Ammon's horn (tissue), 1 donor: ENCODE measurements at regions not wholly inside any gene's neighbourhood (a gene's known extent, or its start where the extent isn't known, plus 50 kb on each side); places are given as distances from the start of the nearest gene placed in this dataset.
"Not testable (repeated sequence)": the region's sequence is repeated elsewhere in the genome, so short reads cannot be mapped to it uniquely, and the experiment has no call there.

Experiments used
- DNase-seq: peaks from one replicate; pipeline ENCODE4 v3.0.0-alpha.2; 2016; ENCODE audit warnings: low spot score

DNA sequence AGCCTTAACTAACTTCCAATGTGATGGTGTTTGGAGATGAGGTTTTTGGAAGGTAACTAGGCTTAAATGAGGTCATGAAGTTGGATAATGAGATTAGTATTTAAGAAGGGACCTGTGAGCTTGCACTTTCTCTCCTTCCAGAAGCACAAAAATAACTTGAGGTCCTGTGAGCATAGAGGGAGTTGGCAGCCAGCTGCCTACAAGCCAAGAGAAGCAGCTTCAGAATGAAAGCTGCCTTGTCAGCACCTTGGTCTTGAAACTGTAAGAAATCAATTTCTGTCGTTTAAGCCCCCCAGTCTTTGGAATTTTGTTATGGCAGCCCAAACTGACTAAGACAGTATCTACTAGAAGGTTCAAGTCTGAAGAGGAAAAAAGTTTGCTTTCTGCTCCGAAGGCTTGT lies 280.2 kb upstream of the GALNTL6 start:
- DNase-seq: no peak

DNA sequence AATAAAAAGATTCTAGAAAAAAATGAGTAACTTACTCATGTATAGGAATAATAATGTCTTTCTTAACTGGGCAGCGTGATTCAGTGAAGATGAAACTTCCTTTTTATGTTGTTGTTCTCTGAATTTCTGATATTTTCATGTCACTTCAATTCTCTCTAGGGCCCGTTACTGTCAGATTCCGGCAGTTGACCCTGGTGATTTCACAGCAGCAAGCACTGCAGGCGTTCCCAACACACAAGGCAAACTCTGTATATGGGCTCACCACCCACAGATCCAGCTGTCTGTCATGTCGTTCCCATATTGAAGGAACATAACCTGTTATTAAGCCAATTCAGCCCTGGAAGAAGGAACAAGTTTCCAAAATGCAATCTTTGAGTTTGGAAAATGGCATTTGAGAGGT lies 288.3 kb upstream of the GALNTL6 start:
- DNase-seq: no peak

DNA sequence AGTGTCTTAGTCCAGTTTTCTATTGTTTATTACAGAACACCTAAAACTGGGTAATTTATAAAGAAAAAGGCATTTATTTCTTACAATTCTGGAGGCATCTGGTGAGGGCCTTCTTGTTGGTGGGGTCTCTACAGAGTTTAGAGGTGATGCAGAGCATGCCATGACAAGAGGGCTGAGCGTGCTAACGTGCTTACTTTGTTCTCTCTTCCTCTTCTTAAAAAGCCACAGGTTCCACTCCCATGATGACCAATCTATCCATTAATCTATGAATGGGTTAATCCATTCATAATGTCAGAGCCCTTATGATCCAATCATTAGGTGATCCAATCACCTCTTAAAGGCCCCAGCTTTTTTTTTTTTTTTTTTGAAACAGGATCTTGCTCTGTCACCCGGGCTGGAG lies 291.5 kb upstream of the GALNTL6 start:
- DNase-seq: no peak

DNA sequence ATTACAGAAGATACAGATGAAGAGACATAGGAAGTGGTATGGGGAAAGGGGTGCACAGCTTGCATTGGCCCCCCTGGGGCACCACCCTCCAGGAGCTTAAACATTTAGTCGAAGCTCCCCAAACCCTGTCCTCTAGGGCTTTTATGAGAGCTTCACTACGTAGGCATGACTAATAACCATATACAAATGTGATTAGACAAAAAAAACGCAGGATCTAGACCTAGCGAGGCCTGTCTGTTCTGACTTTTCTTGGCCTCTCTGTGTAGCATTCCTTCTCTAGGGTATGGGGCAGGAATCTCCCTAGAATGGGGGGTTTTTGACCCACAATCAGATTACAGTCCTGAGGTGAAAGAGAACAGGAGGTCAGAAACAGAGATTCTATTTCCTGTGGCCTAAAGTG lies 293.7 kb upstream of the GALNTL6 start:
- no peak for DNase-seq

DNA sequence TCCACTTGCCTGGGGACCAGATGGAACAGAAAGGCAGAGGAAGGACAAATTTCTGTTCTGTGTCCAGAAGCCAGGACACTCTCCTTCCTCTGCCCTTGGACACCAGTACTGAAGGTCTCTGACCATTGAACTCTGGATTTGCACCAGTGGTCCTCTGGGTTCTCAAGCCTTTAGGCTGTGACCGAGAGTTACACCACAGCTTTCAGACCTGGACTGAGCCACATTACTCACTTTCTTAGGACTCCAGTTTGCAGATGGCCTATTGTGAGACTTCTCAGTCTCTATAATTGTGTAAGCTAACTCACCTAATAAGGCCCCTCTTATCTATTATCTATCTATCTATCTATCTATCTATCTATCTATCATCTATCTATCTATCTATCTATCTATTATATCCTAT lies 295.3 kb upstream of the GALNTL6 start:
- DNase-seq: no peak

DNA sequence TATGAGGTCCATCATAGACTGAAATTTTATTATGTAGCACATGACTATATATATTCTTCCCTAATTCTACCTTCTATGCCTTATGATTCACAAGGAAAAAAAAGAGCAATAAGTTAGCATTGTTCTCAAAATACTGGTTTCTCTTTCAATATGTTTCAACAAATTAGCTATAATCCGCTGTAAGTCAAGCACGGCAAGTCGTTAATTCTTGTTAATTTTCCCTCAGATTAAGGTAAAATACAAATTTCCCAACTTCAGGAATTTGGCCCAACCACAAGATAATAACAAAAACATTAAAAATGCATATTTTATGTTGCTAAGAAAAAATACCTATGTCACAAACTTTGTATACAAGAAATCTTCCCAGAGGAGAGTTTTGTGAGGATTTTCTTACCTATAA lies 296.5 kb upstream of the GALNTL6 start:
- DNase-seq: no peak

DNA sequence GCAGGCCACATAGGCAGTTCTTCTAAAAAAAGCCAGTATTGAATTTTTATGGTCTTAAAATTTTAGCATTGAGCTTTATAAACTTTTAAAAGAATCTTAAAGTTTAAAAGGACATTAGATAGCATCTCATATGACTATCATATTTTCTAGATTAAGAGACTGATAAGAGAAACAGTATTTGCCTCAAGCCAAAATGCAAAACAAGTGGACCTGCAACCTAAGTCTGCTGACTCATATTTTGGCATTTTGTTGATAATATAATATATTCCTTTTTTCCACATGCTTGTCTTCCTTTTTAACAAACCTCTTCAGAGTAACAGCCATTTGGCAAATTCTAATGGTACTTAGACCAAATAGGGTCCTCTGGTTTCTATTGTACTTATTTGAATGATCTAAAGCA lies 328.5 kb upstream of the GALNTL6 start:
- no peak for DNase-seq

DNA sequence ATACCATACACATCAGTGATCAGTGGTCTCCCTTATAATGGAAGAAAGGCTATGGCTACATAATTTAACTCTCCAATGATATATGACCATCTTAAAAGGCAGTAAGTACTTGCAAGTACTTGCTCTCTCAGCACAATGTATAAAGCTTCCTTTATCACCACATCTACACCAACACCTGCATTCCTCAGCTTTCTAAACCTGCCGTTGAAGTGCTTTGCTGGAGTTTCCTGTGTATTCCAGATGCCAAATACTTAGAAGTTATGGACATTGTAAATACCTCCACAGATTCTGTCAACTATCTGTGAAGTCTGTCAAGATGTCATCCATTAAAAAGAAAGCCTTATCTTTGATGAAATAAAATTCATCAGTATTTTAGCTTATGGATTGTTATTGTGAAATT lies 335.0 kb upstream of the GALNTL6 start:
- DNase-seq: no peak

DNA sequence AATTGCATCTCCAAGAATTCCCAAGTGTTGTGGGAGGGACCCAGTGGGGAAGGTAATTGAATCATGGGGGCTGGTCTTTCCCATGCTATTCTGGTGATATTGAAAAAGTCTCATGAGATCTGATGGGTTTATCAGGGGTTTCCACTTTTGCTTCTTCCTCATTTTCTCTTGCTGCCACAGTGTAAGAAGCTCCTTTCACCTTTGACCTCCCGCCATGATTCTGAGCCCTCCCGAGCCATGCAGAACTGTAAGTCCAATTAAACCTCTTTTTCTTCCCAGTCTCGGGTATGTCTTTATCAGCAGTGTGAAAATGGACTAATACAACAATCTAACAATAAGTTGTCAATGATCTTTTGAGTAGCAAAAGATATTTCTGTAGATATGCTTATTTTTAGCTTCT lies 338.1 kb upstream of the GALNTL6 start:
- DNase-seq: not testable (repeated sequence)

DNA sequence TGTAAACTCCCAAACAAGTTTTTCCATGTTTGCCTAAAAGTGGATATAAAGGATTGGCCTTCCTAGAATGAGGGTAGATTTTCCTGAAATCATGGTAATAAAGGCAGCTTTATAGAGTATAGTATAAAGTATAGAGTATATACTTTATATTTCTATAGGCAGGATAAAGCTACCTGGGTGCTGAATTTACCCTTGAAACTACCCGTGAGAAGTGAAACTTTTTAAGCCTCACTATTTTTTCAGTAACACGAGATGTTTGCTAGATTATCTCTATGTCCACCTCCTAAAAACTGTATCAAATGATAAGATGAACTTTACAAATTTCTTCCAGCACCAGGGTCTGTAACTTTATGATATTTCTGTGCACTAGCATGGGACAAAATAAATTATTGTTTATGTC lies 340.0 kb upstream of the GALNTL6 start:
- DNase-seq: no peak

DNA sequence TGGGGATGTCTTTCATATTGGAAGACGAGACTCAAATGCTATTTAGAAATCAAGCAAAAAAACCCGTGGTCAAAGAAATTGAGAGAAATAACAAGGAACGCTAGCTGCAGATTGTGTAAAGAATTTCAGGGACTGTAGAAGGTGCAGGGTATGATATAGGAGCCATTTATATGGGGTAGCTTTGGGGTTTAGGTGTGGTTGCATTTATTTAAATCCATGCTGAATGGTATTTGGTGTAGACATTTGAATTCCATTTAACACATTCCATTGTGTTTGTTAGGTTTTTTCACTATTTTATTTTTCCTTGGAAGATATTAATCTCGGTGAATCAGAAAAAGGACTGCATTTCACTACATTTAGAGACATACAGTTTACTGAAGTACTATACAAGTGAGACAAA lies 341.0 kb upstream of the GALNTL6 start:
- DNase-seq: no peak

DNA sequence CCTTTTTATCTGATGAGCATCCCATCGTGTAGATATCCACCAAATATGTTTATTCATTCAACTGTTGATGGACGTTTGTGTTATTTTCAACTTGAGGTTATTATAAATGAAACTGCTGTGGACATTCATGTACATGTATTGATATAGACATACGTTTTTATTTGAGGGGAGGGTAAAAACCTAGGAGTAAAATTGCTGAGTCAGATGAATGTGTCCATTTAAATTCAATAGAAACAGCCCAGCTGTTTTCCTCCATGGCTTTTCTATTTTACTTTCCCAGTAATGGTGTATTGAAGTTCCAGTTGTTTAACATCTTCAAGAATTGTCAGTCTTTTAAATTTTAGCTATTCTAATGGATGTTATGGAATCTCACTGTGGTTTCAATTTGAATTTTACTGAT lies 348.7 kb upstream of the GALNTL6 start:
- no peak for DNase-seq

DNA sequence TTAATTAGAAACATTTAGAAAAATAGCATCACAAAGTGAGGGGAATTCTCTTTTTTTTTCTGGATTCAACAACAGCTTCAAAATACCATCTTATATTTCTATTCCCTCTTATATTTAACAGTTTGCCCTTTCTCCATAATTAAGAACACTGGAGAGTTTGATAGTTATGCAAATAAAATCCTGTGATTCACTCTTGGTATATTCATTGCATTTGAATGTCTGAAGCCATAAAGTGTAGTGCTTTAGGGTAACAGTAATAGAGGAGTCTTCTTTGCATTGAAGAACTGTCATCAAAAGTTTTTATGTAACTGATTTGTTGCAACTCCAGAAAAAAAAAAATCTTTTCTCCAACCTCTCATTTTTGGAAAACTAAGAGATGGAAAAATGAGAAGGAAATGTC lies 352.0 kb upstream of the GALNTL6 start:
- DNase-seq: no peak

DNA sequence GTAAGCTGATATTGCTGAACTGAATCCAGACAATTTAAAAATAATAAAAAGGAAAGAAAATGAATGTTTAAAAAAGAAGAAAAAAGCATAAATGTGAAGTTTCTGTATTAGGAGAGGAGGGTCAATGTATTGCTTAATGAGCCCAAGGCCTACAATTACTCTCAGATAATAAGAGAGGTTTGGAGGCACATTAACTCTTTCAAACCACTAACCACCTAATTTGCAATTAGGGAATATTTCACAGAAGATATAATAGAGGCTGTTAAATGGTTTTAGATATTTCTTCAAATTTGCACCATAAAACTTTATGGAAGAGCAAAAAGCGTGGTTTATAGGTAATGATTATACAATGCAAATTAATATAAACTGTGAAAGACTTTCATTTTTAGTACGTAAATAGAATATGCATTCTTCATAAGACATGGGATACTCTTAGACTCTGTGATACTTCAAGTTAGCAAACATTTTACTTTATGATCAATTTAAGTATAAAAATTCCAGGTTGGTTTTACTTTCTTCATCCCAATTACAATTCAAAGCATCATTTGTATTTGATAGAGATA lies 364.2 kb upstream of the GALNTL6 start:
- DNase-seq: no peak

DNA sequence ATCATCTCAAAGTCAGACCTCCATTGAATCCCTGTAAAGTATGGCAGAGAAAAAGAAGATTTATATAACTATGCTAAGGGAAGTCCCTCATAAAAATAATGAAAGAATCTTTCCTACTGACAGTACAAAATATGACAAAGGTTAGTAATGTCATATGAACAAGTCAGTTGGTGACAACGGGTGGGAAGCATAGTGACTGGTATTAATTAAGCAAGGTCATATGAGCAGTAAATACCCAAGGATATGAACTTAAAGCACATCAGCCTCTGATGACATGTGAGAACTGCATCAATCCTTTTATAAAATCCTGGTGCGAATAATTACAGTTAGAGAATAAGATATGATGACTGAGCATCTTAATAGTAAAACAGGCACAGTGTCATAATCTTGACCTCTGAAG lies 364.8 kb upstream of the GALNTL6 start:
- no peak for DNase-seq

DNA sequence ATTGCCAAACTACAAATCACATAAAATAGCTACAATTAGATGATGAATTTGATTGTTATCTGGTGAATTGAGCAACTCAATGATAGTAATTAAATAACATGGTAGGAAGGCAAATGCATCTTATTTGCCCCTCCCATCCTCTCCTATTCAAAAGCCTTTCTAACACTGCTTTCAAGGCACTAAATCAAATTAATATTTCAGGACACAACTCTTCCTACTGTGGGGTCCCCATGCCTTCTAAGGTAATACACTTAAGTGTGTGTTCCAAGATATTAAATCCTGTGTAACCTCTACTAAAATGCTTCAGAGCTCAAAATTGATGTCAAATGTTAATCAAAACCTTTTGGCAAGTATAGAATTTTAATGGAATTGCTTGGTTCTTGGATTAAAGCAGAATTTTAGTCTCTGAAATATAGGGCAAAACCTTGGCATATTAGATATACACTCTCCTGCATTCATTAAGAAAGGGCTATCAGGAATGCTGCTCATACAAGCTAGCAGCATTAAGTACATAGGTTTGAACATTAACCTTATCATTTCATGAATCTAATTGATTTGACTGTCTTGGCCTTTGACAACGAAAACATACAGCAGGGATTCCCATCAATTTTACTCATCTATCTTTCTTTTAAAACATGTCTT lies 371.8 kb upstream of the GALNTL6 start:
- no peak for DNase-seq

DNA sequence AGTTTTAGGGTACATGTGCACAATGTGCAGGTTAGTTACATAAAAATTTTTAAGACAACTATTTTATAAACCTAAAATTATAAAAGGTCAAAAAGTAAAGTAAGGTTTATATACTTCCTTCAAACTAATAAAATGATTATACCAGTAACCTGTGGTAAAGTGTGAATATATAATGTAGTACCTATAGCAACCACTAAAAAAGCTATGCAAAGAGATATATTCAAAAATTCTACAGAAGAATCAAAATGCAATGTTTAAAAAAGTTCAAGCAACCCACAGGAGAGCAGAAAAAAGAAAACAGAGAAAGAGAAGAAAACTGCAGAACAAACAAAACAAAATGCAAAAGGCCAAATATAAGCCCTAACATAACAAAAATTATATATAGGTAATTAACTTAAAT lies 379.5 kb upstream of the GALNTL6 start:
- no peak for DNase-seq

DNA sequence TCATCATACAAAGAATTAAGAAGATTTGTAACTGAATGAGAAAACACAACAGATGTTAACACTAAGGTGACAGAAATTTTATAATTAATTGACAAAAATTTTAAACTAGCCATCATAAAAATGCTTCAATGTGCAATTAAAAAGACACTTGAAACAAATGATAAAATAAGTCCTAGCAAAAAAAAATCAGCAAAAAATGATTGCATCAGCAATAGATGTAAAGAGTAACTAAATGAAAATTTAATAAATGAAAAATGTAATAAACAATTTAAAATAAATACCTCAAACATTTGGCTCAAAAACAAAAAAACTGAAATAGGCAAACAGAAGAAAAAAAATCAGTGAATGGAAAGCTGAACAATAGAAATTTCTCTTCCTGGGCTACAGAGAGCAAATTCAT lies 380.7 kb upstream of the GALNTL6 start:
- DNase-seq: no peak

DNA sequence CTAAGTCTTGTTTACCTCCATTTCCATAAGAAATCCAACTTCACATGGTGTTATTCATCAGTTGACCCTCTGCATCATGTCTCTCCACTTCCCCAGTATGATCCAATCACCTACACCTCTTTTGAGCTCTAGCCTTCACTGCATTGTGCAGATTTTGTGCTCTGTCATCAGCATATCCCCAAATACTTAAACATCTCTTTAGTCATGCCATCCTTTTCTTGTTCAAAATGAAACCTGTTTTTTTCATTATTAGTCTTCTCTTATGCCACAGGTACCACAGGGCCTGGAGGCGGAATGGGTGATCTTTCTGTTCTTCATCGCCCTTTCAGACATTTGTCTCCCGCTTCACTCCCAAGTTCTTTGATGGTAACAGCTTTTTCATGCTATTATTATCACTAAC lies 382.7 kb upstream of the GALNTL6 start:
- DNase-seq: no peak

DNA sequence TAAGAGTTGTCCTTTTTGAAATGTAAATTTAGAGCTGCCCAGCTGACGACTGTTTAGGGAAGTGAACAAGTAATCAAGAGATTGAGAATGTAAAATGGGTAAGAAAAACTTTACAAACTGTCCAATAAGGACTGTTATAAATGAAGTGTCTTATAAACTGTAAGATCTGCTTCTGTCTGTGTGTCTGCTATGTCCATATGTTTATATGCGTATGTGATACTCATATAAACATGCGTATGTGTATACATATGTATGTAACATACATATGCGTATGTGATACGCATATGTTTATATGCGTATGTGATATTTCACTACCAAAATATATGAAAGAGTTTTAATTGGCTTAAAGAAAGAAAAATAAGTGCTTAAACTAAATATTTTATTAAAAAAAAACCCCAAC lies 416.0 kb upstream of the GALNTL6 start:
- no peak for DNase-seq

DNA sequence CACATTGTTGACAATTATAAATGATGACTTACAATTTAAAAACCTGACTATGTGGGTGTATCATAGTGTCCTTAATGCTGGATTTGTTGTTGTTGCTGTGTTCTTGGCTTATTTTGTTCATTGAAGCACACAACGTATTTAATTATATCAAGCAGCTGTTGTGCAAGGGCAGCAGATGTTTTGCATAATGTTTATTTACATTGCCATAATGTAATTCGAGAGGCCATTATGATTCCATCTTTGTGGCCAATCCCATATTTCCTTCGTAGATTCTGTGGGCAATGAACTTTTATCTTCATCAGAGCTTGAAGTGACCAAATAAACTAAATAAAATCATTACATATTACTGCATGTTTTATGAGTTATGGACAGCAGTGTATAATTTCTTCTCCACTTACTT lies 422.6 kb upstream of the GALNTL6 start:
- no peak for DNase-seq

DNA sequence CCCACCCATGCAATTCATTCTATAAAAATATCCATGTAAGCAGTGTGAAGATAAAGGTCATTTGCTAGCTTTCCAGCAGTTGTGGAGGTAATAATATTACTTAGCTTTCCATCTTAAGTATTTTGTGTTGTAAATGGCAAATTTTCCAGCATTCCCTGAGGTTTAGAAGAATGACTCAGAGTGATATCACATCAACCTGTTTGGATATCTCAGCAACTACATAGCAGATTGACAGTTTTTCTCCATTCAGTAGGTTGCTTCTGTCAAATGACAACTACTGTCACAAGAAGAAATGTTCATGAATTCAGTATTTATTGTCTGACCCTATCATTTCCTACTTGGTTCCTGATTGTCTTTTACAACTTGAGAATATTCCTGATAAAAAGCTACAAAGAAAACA lies 434.9 kb upstream of the GALNTL6 start:
- DNase-seq: no peak

DNA sequence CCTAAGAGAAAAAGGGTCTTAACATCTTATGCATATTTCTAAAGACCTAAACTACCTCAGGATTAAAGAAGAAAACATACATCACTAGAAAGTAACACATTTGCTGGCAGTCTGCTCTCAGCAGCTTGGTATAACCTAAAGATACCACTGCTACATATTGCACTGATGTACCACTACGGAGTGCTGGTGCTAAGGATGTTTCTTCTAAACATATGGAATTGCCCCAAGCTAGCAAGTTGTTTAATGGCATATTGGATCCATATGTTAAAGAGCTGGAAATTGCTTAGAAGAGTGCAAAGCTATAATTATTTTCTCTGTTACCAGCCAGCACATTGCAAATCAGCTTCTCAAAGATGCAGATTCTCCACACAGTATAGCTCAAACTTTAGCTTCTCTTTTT lies 436.5 kb upstream of the GALNTL6 start:
- DNase-seq: no peak

DNA sequence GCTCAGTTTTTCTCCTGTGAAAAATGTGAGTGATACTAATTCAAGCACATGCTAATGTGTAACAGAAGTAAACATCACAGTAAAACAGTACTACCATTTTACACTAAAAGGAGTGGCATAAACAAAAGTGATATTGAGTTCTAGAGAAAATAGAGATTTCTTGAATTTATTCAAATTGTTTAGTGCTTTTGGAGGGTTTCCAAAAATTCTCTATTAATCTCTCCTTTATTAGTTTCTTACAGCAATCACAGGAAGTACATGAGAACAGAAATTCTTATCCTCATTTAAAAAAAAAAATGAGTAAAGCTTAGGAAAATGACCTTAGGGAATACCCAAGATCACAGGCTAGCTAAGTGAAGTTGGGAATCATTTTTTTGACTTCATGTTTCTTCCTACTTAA lies 459.7 kb upstream of the GALNTL6 start:
- DNase-seq: no peak

DNA sequence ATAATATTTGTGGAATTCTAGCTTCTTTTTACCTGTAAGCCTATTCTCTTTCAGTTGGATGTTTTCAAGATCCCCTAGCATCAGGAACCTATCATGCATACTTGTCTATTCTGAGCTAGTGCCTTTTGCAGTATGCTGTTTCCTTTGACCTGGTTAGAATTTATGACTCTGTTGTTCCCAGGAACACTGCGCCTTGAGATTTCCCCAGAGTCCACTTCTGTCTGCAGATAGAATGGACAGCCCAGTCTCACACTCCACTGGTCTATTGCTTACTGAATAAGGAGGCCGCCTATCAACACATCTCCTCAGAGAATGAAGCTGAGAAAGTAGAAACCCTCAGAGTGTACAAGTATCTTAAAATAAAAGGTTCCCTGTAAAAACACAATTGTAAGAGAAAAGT lies 465.1 kb upstream of the GALNTL6 start:
- no peak for DNase-seq
